ENCODE measurements at regions not wholly inside any gene's neighbourhood (a gene's known extent, or its start where the extent isn't known, plus 50 kb on each side); places are given as distances from the start of the nearest gene placed in this dataset.
"Not testable (repeated sequence)": the region's sequence is repeated elsewhere in the genome, so short reads cannot be mapped to it uniquely, and the experiment has no call there.

DNA sequence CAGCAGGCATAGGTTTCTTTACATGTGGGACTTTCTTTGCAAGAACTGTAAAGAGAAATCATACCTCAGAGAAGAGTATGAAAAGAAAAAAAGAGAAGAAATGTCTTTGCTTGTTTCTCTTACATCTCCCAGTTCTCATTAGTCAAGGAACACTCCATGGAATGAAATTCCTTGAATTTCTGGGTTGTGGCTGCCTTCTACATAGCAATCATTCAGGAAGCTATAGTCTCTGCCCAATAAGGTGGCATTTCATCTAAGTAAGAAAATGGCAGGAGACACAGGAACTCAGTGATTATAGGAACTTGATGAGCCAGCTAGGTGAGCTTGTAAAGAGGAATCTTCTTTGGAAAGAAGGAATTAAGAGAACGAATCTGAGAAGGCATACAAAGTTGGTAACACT is 197.0 kb upstream of the FKBP1C start:
- DNase-seq (no peak), ATAC-seq (ENCODE audit: insufficient read depth, low read depth) (no peak)
- H3K9ac ChIP-seq (ENCODE audit: low read depth, low read length): no peak overlapping the region
- no peak overlapping the region for H3K4me2 ChIP-seq (ENCODE audit: insufficient read depth, low read length)
- TF ChIP-seq, protein P1, sequence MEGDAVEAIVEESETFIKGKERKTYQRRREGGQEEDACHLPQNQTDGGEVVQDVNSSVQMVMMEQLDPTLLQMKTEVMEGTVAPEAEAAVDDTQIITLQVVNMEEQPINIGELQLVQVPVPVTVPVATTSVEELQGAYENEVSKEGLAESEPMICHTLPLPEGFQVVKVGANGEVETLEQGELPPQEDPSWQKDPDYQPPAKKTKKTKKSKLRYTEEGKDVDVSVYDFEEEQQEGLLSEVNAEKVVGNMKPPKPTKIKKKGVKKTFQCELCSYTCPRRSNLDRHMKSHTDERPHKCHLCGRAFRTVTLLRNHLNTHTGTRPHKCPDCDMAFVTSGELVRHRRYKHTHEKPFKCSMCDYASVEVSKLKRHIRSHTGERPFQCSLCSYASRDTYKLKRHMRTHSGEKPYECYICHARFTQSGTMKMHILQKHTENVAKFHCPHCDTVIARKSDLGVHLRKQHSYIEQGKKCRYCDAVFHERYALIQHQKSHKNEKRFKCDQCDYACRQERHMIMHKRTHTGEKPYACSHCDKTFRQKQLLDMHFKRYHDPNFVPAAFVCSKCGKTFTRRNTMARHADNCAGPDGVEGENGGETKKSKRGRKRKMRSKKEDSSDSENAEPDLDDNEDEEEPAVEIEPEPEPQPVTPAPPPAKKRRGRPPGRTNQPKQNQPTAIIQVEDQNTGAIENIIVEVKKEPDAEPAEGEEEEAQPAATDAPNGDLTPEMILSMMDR (IDR thresholded peaks at IDR 0.05; ENCODE audit: borderline replicate concordance, extremely low read depth, low read length, poor library complexity, severe bottlenecking): no peak
- no peak for TF ChIP-seq EZH2 (IDR thresholded peaks at IDR 0.05; ENCODE audit: borderline replicate concordance, low read depth, low read length, severe bottlenecking)
- no peak overlapping the region for H2AFZ ChIP-seq (ENCODE audit: low read depth, low read length)
- no peaks in the 10 kb centered on the region for H3K9me3 ChIP-seq (ENCODE audit: insufficient read depth, low read length, severe bottlenecking)
- H3K36me3 ChIP-seq (ENCODE audit: insufficient read depth, low read length): no peaks in the 10 kb centered on the region
- H3K4me1 ChIP-seq (ENCODE audit: insufficient read depth, low read length): no peaks in the 10 kb centered on the region
- no peaks in the 10 kb centered on the region for H3K79me2 ChIP-seq (ENCODE audit: insufficient read depth, low read length)
- no peaks in the 10 kb centered on the region for H4K20me1 ChIP-seq (ENCODE audit: insufficient read depth, low read length)
- no peak overlapping the region for H3K27ac ChIP-seq (ENCODE audit: low read length)
- H3K27me3 ChIP-seq (ENCODE audit: insufficient read depth, low read length, poor library complexity): no peaks in the 10 kb centered on the region
- no peak overlapping the region for H3K4me3 ChIP-seq (ENCODE audit: low read depth in 1 of 2, low read length in 2 of 2)

DNA sequence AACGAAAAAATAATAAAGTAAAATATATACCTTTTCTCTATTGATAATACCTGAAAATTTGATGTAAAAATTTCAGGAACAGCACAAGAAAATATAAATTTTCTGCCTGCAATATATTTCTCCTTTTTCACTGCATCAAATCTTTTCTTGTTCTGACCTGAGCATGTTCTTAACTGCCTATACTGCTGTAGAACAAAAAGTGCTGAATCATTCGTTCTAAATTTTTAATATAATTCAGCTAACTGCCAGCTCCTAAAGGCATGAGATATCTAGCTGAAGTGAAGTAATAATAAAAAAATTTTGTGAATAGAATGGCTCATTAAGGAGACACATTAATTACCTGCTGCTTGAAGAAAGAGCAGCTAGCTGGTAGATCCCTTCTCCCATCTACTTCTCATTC is 188.6 kb upstream of the FKBP1C start:
- TF ChIP-seq, protein P1 (IDR thresholded peaks at IDR 0.05; ENCODE audit: borderline replicate concordance, extremely low read depth, low read length, poor library complexity, severe bottlenecking): no peak
- TF ChIP-seq EZH2 (IDR thresholded peaks at IDR 0.05; ENCODE audit: borderline replicate concordance, low read depth, low read length, severe bottlenecking): no peak
- Histone ChIP-seq H3K27ac (ENCODE audit: low read length) (no peak overlapping the region), H3K4me3 (ENCODE audit: low read depth in 1 of 2, low read length in 2 of 2) (no peak overlapping the region), H3K4me1 (ENCODE audit: insufficient read depth, low read length) (no peaks in the 10 kb centered on the region), H4K20me1 (ENCODE audit: insufficient read depth, low read length) (no peaks in the 10 kb centered on the region), H3K79me2 (ENCODE audit: insufficient read depth, low read length) (no peaks in the 10 kb centered on the region), H3K27me3 (ENCODE audit: insufficient read depth, low read length, poor library complexity) (no peaks in the 10 kb centered on the region), H3K4me2 (ENCODE audit: insufficient read depth, low read length) (no peak overlapping the region), H3K9me3 (ENCODE audit: insufficient read depth, low read length, severe bottlenecking) (no peaks in the 10 kb centered on the region), H3K9ac (ENCODE audit: low read depth, low read length) (no peak overlapping the region), H2AFZ (ENCODE audit: low read depth, low read length) (no peak overlapping the region), H3K36me3 (ENCODE audit: insufficient read depth, low read length) (no peaks in the 10 kb centered on the region)
- ATAC-seq (ENCODE audit: insufficient read depth, low read depth) (no peak), DNase-seq (no peak)

DNA sequence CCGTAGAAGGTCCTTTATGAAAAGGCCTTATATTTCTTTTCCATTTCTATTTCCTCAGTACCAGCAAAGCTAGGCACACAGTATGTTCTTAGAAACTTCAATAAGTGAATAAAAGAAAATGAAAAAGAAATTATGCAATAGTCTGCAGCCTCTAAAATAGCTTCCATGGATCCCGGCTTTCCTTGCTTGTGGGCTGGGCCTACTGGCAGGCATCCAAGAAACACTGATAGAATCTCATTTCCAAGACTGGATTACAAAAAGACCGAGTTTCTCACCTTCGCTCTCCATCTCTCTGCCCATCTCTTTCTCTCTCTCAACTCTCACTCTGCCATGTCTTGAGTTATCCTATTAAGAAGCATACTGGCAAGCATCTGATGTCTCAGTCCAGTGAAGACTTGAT is 187.5 kb upstream of the FKBP1C start:
- Histone ChIP-seq H3K4me2 (ENCODE audit: insufficient read depth, low read length) (no peak overlapping the region), H3K9me3 (ENCODE audit: insufficient read depth, low read length, severe bottlenecking) (no peaks in the 10 kb centered on the region), H3K79me2 (ENCODE audit: insufficient read depth, low read length) (no peaks in the 10 kb centered on the region), H3K4me3 (ENCODE audit: low read depth in 1 of 2, low read length in 2 of 2) (no peak overlapping the region), H4K20me1 (ENCODE audit: insufficient read depth, low read length) (no peaks in the 10 kb centered on the region), H2AFZ (ENCODE audit: low read depth, low read length) (no peak overlapping the region), H3K27ac (ENCODE audit: low read length) (no peak overlapping the region), H3K36me3 (ENCODE audit: insufficient read depth, low read length) (no peaks in the 10 kb centered on the region), H3K27me3 (ENCODE audit: insufficient read depth, low read length, poor library complexity) (no peaks in the 10 kb centered on the region), H3K9ac (ENCODE audit: low read depth, low read length) (no peak overlapping the region), H3K4me1 (ENCODE audit: insufficient read depth, low read length) (no peaks in the 10 kb centered on the region)
- no peak for DNase-seq
- TF ChIP-seq, protein P1 (IDR thresholded peaks at IDR 0.05; ENCODE audit: borderline replicate concordance, extremely low read depth, low read length, poor library complexity, severe bottlenecking): no peak
- TF ChIP-seq EZH2 (IDR thresholded peaks at IDR 0.05; ENCODE audit: borderline replicate concordance, low read depth, low read length, severe bottlenecking): no peak
- ATAC-seq (ENCODE audit: insufficient read depth, low read depth): no peak

DNA sequence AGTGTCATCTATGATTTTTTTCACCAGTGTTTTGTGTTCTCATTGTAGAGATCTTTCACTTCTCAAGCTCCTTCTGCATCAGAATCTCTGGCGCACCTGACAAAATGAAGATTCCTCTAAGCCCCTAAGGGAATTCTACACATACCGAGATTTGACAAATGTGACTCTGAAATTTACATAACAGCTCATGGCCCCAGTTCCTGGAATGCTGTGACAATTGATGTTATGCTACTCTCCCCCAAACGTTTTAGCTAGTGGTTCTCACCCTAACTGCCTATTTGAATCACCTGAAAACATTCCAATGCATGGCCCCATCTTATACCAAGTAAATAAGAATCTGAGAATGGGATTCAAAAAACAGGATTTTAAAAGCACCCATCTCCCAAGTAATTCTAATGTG is 162.1 kb upstream of the FKBP1C start:
- no peaks in the 10 kb centered on the region for H3K36me3 ChIP-seq (ENCODE audit: insufficient read depth, low read length)
- H2AFZ ChIP-seq (ENCODE audit: low read depth, low read length): no peak overlapping the region
- H3K4me3 ChIP-seq (ENCODE audit: low read depth in 1 of 2, low read length in 2 of 2): no peak overlapping the region
- H3K4me1 ChIP-seq (ENCODE audit: insufficient read depth, low read length): no peaks in the 10 kb centered on the region
- H3K79me2 ChIP-seq (ENCODE audit: insufficient read depth, low read length): no peaks in the 10 kb centered on the region
- no peaks in the 10 kb centered on the region for H3K9me3 ChIP-seq (ENCODE audit: insufficient read depth, low read length, severe bottlenecking)
- no peaks in the 10 kb centered on the region for H4K20me1 ChIP-seq (ENCODE audit: insufficient read depth, low read length)
- no peak for DNase-seq
- ATAC-seq (ENCODE audit: insufficient read depth, low read depth): no peak
- H3K9ac ChIP-seq (ENCODE audit: low read depth, low read length): no peak overlapping the region
- no peak overlapping the region for H3K4me2 ChIP-seq (ENCODE audit: insufficient read depth, low read length)
- no peak for TF ChIP-seq EZH2 (IDR thresholded peaks at IDR 0.05; ENCODE audit: borderline replicate concordance, low read depth, low read length, severe bottlenecking)
- TF ChIP-seq, protein P1 (IDR thresholded peaks at IDR 0.05; ENCODE audit: borderline replicate concordance, extremely low read depth, low read length, poor library complexity, severe bottlenecking): no peak
- no peaks in the 10 kb centered on the region for H3K27me3 ChIP-seq (ENCODE audit: insufficient read depth, low read length, poor library complexity)
- no peak overlapping the region for H3K27ac ChIP-seq (ENCODE audit: low read length)

DNA sequence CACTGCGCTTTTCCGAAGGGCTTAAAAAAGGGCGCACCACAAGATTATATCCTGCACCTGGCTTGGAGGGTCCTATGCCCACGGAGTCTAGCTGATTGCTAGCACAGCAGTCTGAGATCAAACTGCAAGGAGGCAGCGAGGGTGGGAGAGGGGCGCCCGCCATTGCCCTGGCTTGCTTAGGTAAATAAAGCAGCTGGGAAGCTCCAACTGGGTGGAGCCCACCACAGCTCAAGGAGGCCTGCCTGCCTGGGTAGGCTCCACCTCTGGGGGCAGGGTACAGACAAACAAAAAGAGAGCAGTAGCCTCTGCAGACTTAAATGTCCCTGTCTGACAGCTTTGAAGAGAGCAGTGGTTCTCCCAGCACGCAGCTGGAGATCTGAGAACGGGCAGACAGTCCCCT is 158.1 kb upstream of the FKBP1C start:
- DNase-seq; H3K9me3 ChIP-seq (ENCODE audit: insufficient read depth, low read length, severe bottlenecking); ATAC-seq (ENCODE audit: insufficient read depth, low read depth); H4K20me1 ChIP-seq (ENCODE audit: insufficient read depth, low read length); H2AFZ ChIP-seq (ENCODE audit: low read depth, low read length); H3K4me3 ChIP-seq (ENCODE audit: low read depth in 1 of 2, low read length in 2 of 2); H3K36me3 ChIP-seq (ENCODE audit: insufficient read depth, low read length); H3K9ac ChIP-seq (ENCODE audit: low read depth, low read length); H3K27ac ChIP-seq (ENCODE audit: low read length); H3K79me2 ChIP-seq (ENCODE audit: insufficient read depth, low read length); H3K4me2 ChIP-seq (ENCODE audit: insufficient read depth, low read length); H3K27me3 ChIP-seq (ENCODE audit: insufficient read depth, low read length, poor library complexity); H3K4me1 ChIP-seq (ENCODE audit: insufficient read depth, low read length): not testable (repeated sequence)
